Kidney (tissue), 13 donors: ENCODE measurements at regions not wholly inside any gene's neighbourhood (a gene's known extent, or its start where the extent isn't known, plus 50 kb on each side); places are given as distances from the start of the nearest gene placed in this dataset.

Experiments
- DNase-seq, 5 donors: peaks; one replicate each; pipeline ENCODE4 v3.0.0-alpha.2; 2013 to 2020
- FAIRE-seq: peaks from 2 replicates; lab custom pipeline; 2012; peaks lifted over from hg19 to GRCh38; lab: Jason Lieb, UNC
- H3K27ac ChIP-seq, 2 donors: one replicate each; pipeline ENCODE4 v1.7.0; 2013; ENCODE audit warnings: low read depth in 2 of 2, low read length in 2 of 2, inconsistent platforms in 1 of 2
- H3K27me3 ChIP-seq: one replicate; pipeline ENCODE4 v1.7.1; 2013; ENCODE audit warnings: low read length, inconsistent platforms; ENCODE audit not compliant: control insufficient read depth, insufficient read depth
- H3K36me3 ChIP-seq, 3 donors: one replicate each; pipeline versions ENCODE4 v1.7.0 to v1.7.1; 2013; ENCODE audit warnings: low read length in 3 of 3, control low read depth in 1 of 3, inconsistent platforms in 1 of 3; ENCODE audit not compliant: insufficient read depth in 3 of 3, control insufficient read depth in 2 of 3
- H3K4me1 ChIP-seq, 3 donors: one replicate each; pipeline versions ENCODE4 v1.7.0 to v1.7.1; 2013; ENCODE audit warnings: low read length in 3 of 3, inconsistent platforms in 1 of 3, low read depth in 1 of 3; ENCODE audit not compliant: control insufficient read depth in 2 of 3, insufficient read depth in 2 of 3
- H3K4me3 ChIP-seq, 3 donors: one replicate each; pipeline versions ENCODE4 v1.7.0 to v1.8.1; 2013; ENCODE audit warnings: low read length in 3 of 3, control low read depth in 1 of 3, inconsistent platforms in 1 of 3
- H3K9ac ChIP-seq, 3 donors: one replicate each; pipeline versions ENCODE4 v1.7.0 to v1.7.1; 2013; ENCODE audit warnings: low read length in 3 of 3, control low read depth in 1 of 3, inconsistent platforms in 1 of 3
- H3K9me3 ChIP-seq, 3 donors: one replicate each; pipeline versions ENCODE4 v1.7.0 to v1.7.1; 2013; ENCODE audit warnings: low read length in 3 of 3, control low read depth in 1 of 3, inconsistent platforms in 1 of 3; ENCODE audit not compliant: control insufficient read depth in 2 of 3, insufficient read depth in 1 of 3
- intact Hi-C: fragments of 100-400 bp; cut with DNase I; formaldehyde crosslinking; loops from one replicate; pipeline ENCODE4 v1.11.1; 2022
- TF ChIP-seq, protein P1 (sequence below): IDR thresholded peaks from 3 replicates; pipeline ENCODE4 v1.5.1; 2012; ENCODE audit warnings: mild to moderate bottlenecking, moderate library complexity, borderline replicate concordance; ENCODE audit not compliant: insufficient read depth; ENCODE audit errors: extremely low read depth
- donor health status: control.
- donor health status: control.
- donor health status: control.
- donor health status: control.
- donor health status: control.
- donor health status: DM: yes; HTN: yes; CAD: no.
- donor health status: Normal renal cell carcinoma (clear cell type).

DNA sequence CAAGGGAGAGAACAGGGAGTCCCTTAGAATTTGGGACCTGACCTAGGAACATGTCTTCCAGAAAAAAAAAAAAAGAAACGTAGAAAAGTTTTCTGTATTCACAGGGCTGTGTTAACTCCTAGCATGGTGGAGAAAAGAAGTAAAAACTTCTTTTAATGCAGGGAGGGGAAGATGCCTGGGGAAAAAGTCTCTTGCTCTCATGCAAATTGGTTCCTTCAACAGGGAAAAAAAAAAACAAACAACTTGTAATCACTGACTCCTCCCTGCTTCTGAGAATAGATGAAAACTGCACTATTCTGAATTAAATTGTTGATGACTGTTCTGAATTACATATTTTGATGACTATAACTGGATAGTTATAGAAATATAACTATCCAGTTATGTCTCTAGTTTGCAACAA, 933.2 kb downstream of the TRIB2 start:
- DNase-seq (no peak), FAIRE-seq (no peak)
- Histone ChIP-seq H3K9me3 (peaks cover 0 to 7% (median 2%) of the 10 kb centered on the region in 3 donors), H3K27ac (no peak overlapping the region), H3K27me3 (no peaks in the 10 kb centered on the region), H3K4me1 (no peaks in the 10 kb centered on the region), H3K36me3 (no peaks in the 10 kb centered on the region), H3K9ac (no peak overlapping the region), H3K4me3 (no peak overlapping the region)
- TF ChIP-seq, protein P1, sequence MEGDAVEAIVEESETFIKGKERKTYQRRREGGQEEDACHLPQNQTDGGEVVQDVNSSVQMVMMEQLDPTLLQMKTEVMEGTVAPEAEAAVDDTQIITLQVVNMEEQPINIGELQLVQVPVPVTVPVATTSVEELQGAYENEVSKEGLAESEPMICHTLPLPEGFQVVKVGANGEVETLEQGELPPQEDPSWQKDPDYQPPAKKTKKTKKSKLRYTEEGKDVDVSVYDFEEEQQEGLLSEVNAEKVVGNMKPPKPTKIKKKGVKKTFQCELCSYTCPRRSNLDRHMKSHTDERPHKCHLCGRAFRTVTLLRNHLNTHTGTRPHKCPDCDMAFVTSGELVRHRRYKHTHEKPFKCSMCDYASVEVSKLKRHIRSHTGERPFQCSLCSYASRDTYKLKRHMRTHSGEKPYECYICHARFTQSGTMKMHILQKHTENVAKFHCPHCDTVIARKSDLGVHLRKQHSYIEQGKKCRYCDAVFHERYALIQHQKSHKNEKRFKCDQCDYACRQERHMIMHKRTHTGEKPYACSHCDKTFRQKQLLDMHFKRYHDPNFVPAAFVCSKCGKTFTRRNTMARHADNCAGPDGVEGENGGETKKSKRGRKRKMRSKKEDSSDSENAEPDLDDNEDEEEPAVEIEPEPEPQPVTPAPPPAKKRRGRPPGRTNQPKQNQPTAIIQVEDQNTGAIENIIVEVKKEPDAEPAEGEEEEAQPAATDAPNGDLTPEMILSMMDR, result no peak
- intact Hi-C loops, result no loop called here

DNA sequence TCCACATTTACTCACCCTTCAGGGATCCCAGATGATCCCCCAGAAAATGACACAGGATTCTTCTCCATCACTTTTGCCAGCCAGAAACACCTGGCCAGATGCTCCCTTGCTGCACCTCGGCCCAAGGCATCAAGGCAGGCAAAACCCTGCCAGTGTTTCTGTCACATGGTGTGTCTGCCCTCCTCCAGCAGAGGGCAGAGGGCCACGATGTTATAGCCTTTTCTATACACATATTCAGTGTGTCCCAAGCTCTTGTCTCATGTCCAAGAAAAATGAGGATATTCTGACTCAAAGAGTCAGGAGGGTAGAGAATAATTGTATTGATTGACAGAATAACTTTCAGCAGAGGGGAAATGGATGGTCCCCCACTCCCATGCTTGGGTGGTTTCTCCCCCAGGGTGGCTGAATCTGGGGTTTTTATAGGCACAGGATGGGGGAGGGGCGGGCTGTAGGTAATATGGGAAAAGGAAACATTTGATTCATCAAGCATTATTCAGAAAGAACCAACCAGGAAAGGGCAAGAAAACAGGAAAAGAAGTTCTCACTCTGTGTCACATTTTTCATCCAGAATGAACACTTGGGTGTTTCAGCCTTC, 933.9 kb downstream of the TRIB2 start:
- peak in 1 of 5 donors; percentile 1 for DNase-seq
- FAIRE-seq, result no peak
- Histone ChIP-seq H3K9ac (no peak overlapping the region), H3K27me3 (no peaks in the 10 kb centered on the region), H3K36me3 (no peaks in the 10 kb centered on the region), H3K9me3 (peaks cover 0 to 3% (median 2%) of the 10 kb centered on the region in 3 donors), H3K4me1 (no peaks in the 10 kb centered on the region), H3K4me3 (no peak overlapping the region), H3K27ac (no peak overlapping the region)
- TF ChIP-seq, protein P1, result no peak
- intact Hi-C loops, result no loop called here

DNA sequence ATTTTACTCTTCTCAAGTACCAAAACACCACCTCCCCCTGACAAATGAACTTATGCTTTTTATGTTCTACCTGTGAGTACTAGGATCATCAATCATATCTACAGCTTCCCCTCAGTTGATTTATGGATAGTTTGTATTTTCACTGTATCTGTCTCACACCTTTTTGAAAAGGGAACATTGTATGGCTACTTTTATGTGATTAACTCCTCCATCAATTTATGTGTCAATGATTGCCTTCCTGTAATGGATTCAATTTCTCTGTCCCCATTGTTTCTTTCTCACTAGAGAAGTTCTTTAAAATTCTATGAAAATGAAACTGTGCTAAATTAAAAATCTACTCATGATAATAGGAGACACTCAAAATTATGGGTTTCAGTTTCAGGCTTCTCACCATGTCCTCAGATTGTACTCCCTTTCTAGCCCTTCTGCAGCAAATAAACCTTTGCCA, 935.0 kb downstream of the TRIB2 start:
- H3K4me3 ChIP-seq, result no peak overlapping the region
- peaks cover 0 to 3% (median 2%) of the 10 kb centered on the region in 3 donors for H3K9me3 ChIP-seq
- FAIRE-seq (no peak), DNase-seq (no peak)
- TF ChIP-seq, protein P1, result no peak
- H3K27ac ChIP-seq, result no peak overlapping the region
- no peaks in the 10 kb centered on the region for H3K36me3 ChIP-seq
- no peaks in the 10 kb centered on the region for H3K27me3 ChIP-seq
- no peaks in the 10 kb centered on the region for H3K4me1 ChIP-seq
- intact Hi-C loops, result no loop called here
- no peak overlapping the region for H3K9ac ChIP-seq
